OCI-LY7 (cell line): ENCODE measurements at regions not wholly inside any gene's neighbourhood (a gene's known extent, or its start where the extent isn't known, plus 50 kb on each side); places are given as distances from the start of the nearest gene placed in this dataset.

Source experiments
- CTCF ChIP-seq: fragments of 200-600 bp; sonication (generic); conservative IDR thresholded peaks from 2 replicates; pipeline ENCODE4 v1.5.1; 2014; ENCODE audit warnings: mild to moderate bottlenecking, antibody characterized with exemption, low read length, moderate library complexity, mixed read lengths
- EZH2phosphoT487 ChIP-seq: fragments of 200-600 bp; sonication (generic); IDR thresholded peaks from 2 replicates; pipeline ENCODE4 v1.6.1; 2018; ENCODE audit warnings: low read depth, borderline replicate concordance, mild to moderate bottlenecking, mixed run types, antibody characterized with exemption, low read length, moderate library complexity, mixed read lengths

GRCh38 chr9:135242406-135242805 is 154.9 kb downstream of the OLFM1 start:
- TF ChIP-seq CTCF (no peak), EZH2phosphoT487 (no peak)
